Neural progenitor cell (in vitro differentiated cells): ENCODE measurements at regions not wholly inside any gene's neighbourhood (a gene's known extent, or its start where the extent isn't known, plus 50 kb on each side); places are given as distances from the start of the nearest gene placed in this dataset.

ENCODE experiments used
- DNase-seq: peaks from one replicate; pipeline ENCODE4 v3.0.0-alpha.2; 2016; ENCODE audit warnings: low spot score
- H2AFZ ChIP-seq: fragments of 200-600 bp; sonication (generic); replicated peaks from 2 replicates; pipeline ENCODE4 v1.6.1; 2016; ENCODE audit warnings: antibody characterized with exemption
- H3F3A ChIP-seq: fragments of 200-600 bp; sonication (generic); 2 replicates; pipeline ENCODE4 v1.6.1; 2016; ENCODE audit warnings: antibody characterized with exemption, low read depth
- H3K27ac ChIP-seq: fragments of 200-600 bp; sonication (generic); 2 replicates; pipeline ENCODE4 v1.5.1; 2016; ENCODE audit warnings: mild to moderate bottlenecking
- H3K27me3 ChIP-seq: fragments of 200-600 bp; sonication (generic); 2 replicates; pipeline ENCODE4 v1.6.1; 2016; ENCODE audit warnings: mild to moderate bottlenecking, moderate library complexity
- H3K36me3 ChIP-seq: fragments of 200-600 bp; sonication (generic); 2 replicates; pipeline ENCODE4 v1.5.1; 2016
- H3K4me1 ChIP-seq: fragments of 200-600 bp; sonication (generic); 2 replicates; pipeline ENCODE4 v1.6.1; 2016; ENCODE audit warnings: mixed run types
- H3K4me2 ChIP-seq: fragments of 200-600 bp; sonication (generic); 2 replicates; pipeline ENCODE4 v1.6.1; 2016
- H3K4me3 ChIP-seq: fragments of 200-600 bp; sonication (generic); 2 replicates; pipeline ENCODE4 v1.5.1; 2016
- H3K79me2 ChIP-seq: fragments of 200-600 bp; sonication (generic); 2 replicates; pipeline ENCODE4 v1.6.1; 2016; ENCODE audit warnings: low read depth
- H3K9ac ChIP-seq: fragments of 200-600 bp; sonication (generic); 2 replicates; pipeline ENCODE4 v1.6.1; 2016
- H3K9me3 ChIP-seq: fragments of 200-600 bp; sonication (generic); 2 replicates; pipeline ENCODE4 v1.5.1; 2016; ENCODE audit warnings: low read depth
- H4K20me1 ChIP-seq: fragments of 200-600 bp; sonication (generic); 2 replicates; pipeline ENCODE4 v1.6.1; 2016; ENCODE audit warnings: low read depth
- H3K27ac Mint-ChIP-seq: 3 replicates; pipeline ENCODE4 v1.8.0; 2021; ENCODE audit warnings: mixed read lengths
- H3K27me3 Mint-ChIP-seq: 2 replicates; pipeline ENCODE4 v1.8.0; 2022; ENCODE audit warnings: low read depth, mild to moderate bottlenecking, inconsistent platforms, moderate library complexity, mixed read lengths; ENCODE audit not compliant: insufficient read depth
- H3K36me3 Mint-ChIP-seq: 3 replicates; pipeline ENCODE4 v1.8.0; 2021; ENCODE audit warnings: mixed read lengths
- H3K4me1 Mint-ChIP-seq: 3 replicates; pipeline ENCODE4 v1.8.0; 2021; ENCODE audit warnings: mixed read lengths
- H3K4me3 Mint-ChIP-seq: 3 replicates; pipeline ENCODE4 v1.8.0; 2021; ENCODE audit warnings: mild to moderate bottlenecking, moderate library complexity, mixed read lengths
- H3K9me3 Mint-ChIP-seq: 3 replicates; pipeline ENCODE4 v1.8.0; 2020; ENCODE audit warnings: mixed read lengths
- EZH2 ChIP-seq: fragments of 200-600 bp; sonication (generic); IDR thresholded peaks from 2 replicates; pipeline ENCODE4 v1.6.1; 2017; ENCODE audit warnings: antibody characterized with exemption, mild to moderate bottlenecking, moderate library complexity
- EZH2phosphoT487 ChIP-seq: fragments of 200-600 bp; sonication (generic); IDR thresholded peaks from 2 replicates; pipeline ENCODE4 v1.6.1; 2017; ENCODE audit warnings: antibody characterized with exemption
- TF ChIP-seq, protein P1 (sequence below): fragments of 200-600 bp; sonication (generic); IDR thresholded peaks from 2 replicates; pipeline ENCODE4 v1.5.1; 2017; ENCODE audit warnings: antibody characterized with exemption, mild to moderate bottlenecking

DNA sequence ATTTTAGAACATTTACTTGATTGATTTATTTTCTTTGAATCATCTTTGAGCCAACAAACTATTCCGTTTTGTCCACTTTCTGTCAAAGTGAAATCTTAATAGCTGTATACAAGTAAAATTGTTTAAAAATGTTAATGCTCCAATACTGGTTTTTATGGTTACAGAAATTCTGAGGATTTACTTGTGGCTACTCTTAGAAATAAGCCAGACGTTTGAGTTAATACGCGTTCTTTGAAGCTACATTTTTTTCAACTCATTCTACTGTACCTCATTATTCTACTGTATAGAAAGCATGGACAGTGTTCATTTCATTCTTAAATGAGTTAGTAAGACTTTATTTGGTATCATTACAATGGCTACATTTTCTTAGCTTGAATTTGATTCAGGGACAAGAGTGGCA is 996.2 kb upstream of the FLRT2 start:
- Histone ChIP-seq H3K4me3 (no peak overlapping the region), H3K79me2 (no peaks in the 10 kb centered on the region), H2AFZ (no peak overlapping the region), H3K27me3 (no peaks in the 10 kb centered on the region), H3K36me3 (no peaks in the 10 kb centered on the region), H3K4me2 (no peak overlapping the region), H3K9ac (no peak overlapping the region), H3K9me3 (no peaks in the 10 kb centered on the region), H3F3A (no peaks in the 10 kb centered on the region), H4K20me1 (no peaks in the 10 kb centered on the region), H3K27ac (no peak overlapping the region), H3K4me1 (no peaks in the 10 kb centered on the region)
- no peak for DNase-seq
- peaks cover 14% of the 10 kb centered on the region for H3K4me1 Mint-ChIP-seq
- H3K9me3 Mint-ChIP-seq, result no peaks in the 10 kb centered on the region
- no peak overlapping the region for H3K27ac Mint-ChIP-seq
- no peaks in the 10 kb centered on the region for H3K27me3 Mint-ChIP-seq
- TF ChIP-seq EZH2phosphoT487, result no peak
- TF ChIP-seq EZH2, result no peak
- TF ChIP-seq, protein P1, sequence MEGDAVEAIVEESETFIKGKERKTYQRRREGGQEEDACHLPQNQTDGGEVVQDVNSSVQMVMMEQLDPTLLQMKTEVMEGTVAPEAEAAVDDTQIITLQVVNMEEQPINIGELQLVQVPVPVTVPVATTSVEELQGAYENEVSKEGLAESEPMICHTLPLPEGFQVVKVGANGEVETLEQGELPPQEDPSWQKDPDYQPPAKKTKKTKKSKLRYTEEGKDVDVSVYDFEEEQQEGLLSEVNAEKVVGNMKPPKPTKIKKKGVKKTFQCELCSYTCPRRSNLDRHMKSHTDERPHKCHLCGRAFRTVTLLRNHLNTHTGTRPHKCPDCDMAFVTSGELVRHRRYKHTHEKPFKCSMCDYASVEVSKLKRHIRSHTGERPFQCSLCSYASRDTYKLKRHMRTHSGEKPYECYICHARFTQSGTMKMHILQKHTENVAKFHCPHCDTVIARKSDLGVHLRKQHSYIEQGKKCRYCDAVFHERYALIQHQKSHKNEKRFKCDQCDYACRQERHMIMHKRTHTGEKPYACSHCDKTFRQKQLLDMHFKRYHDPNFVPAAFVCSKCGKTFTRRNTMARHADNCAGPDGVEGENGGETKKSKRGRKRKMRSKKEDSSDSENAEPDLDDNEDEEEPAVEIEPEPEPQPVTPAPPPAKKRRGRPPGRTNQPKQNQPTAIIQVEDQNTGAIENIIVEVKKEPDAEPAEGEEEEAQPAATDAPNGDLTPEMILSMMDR, result no peak
- no peak overlapping the region for H3K4me3 Mint-ChIP-seq
- no peaks in the 10 kb centered on the region for H3K36me3 Mint-ChIP-seq

DNA sequence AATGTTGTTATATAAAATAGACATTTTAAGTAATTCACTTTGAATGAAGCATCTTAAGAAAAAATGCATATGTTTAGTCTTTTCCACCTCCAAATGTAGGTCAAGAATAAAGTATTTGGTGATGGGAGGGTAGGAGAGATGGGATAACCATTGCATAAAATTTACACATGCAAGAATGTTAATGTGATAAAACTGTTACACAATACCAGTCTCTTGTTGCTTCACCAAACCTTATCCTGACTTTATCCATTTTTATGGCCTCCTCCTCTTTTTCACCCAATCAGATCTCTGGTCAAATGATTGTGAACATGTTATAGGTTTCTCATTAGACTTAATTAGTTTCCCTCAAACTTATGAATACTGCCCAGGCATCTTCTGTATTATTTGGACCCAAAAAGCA is 994.5 kb upstream of the FLRT2 start:
- no peak overlapping the region for H3K27ac ChIP-seq
- TF ChIP-seq EZH2 (no peak), EZH2phosphoT487 (no peak)
- TF ChIP-seq, protein P1, result no peak
- no peaks in the 10 kb centered on the region for H3K9me3 ChIP-seq
- no peaks in the 10 kb centered on the region for H3K79me2 ChIP-seq
- H3K36me3 ChIP-seq, result no peaks in the 10 kb centered on the region
- Mint-ChIP-seq H3K36me3 (no peaks in the 10 kb centered on the region), H3K27me3 (no peaks in the 10 kb centered on the region), H3K27ac (no peak overlapping the region), H3K4me3 (no peak overlapping the region), H3K9me3 (no peaks in the 10 kb centered on the region), H3K4me1 (peaks cover 14% of the 10 kb centered on the region)
- no peaks in the 10 kb centered on the region for H4K20me1 ChIP-seq
- H3K4me2 ChIP-seq, result no peak overlapping the region
- no peaks in the 10 kb centered on the region for H3K27me3 ChIP-seq
- no peak overlapping the region for H3K9ac ChIP-seq
- H3F3A ChIP-seq, result no peaks in the 10 kb centered on the region
- H2AFZ ChIP-seq, result no peak overlapping the region
- no peak overlapping the region for H3K4me3 ChIP-seq
- H3K4me1 ChIP-seq, result no peaks in the 10 kb centered on the region
- DNase-seq, result no peak

GRCh38 chr14:84535976-84536375 is 994.0 kb upstream of the FLRT2 start:
- Histone ChIP-seq H3K9me3 (no peaks in the 10 kb centered on the region), H2AFZ (no peak overlapping the region), H3K9ac (no peak overlapping the region), H4K20me1 (no peaks in the 10 kb centered on the region), H3K27ac (no peak overlapping the region), H3K36me3 (no peaks in the 10 kb centered on the region), H3K4me3 (no peak overlapping the region), H3K4me1 (no peaks in the 10 kb centered on the region), H3K4me2 (no peak overlapping the region), H3F3A (no peaks in the 10 kb centered on the region), H3K27me3 (no peaks in the 10 kb centered on the region), H3K79me2 (no peaks in the 10 kb centered on the region)
- Mint-ChIP-seq H3K4me1 (peaks cover 14% of the 10 kb centered on the region), H3K9me3 (no peaks in the 10 kb centered on the region), H3K27me3 (no peaks in the 10 kb centered on the region), H3K4me3 (no peak overlapping the region), H3K27ac (no peak overlapping the region), H3K36me3 (no peaks in the 10 kb centered on the region)
- TF ChIP-seq, protein P1, result no peak
- TF ChIP-seq EZH2phosphoT487, result no peak
- no peak for TF ChIP-seq EZH2
- DNase-seq, result no peak

GRCh38 chr14:84541018-84541417 is 988.9 kb upstream of the FLRT2 start:
- Histone ChIP-seq H3K27me3 (no peaks in the 10 kb centered on the region), H3K4me2 (no peak overlapping the region), H3K4me1 (no peaks in the 10 kb centered on the region), H3K27ac (no peak overlapping the region), H3K4me3 (no peak overlapping the region), H3K36me3 (no peaks in the 10 kb centered on the region), H3K9me3 (no peaks in the 10 kb centered on the region), H3F3A (no peaks in the 10 kb centered on the region), H3K9ac (no peak overlapping the region), H4K20me1 (no peaks in the 10 kb centered on the region), H3K79me2 (no peaks in the 10 kb centered on the region), H2AFZ (no peak overlapping the region)
- no peaks in the 10 kb centered on the region for H3K9me3 Mint-ChIP-seq
- DNase-seq, result no peak
- H3K4me1 Mint-ChIP-seq, result peaks cover 24% of the 10 kb centered on the region
- TF ChIP-seq EZH2 (no peak), EZH2phosphoT487 (no peak)
- TF ChIP-seq, protein P1, result no peak
- H3K27me3 Mint-ChIP-seq, result peaks cover 2% of the 10 kb centered on the region
- no peak overlapping the region for H3K4me3 Mint-ChIP-seq
- H3K27ac Mint-ChIP-seq, result no peak overlapping the region
- H3K36me3 Mint-ChIP-seq, result no peaks in the 10 kb centered on the region
